Midbrain (tissue), 1 donor: ENCODE measurements at regions not wholly inside any gene's neighbourhood (a gene's known extent, or its start where the extent isn't known, plus 50 kb on each side); places are given as distances from the start of the nearest gene placed in this dataset.

Experiments used
- DNase-seq: peaks from one replicate; lab custom pipeline; 2025; lab: John Stamatoyannopoulos, UW

DNA sequence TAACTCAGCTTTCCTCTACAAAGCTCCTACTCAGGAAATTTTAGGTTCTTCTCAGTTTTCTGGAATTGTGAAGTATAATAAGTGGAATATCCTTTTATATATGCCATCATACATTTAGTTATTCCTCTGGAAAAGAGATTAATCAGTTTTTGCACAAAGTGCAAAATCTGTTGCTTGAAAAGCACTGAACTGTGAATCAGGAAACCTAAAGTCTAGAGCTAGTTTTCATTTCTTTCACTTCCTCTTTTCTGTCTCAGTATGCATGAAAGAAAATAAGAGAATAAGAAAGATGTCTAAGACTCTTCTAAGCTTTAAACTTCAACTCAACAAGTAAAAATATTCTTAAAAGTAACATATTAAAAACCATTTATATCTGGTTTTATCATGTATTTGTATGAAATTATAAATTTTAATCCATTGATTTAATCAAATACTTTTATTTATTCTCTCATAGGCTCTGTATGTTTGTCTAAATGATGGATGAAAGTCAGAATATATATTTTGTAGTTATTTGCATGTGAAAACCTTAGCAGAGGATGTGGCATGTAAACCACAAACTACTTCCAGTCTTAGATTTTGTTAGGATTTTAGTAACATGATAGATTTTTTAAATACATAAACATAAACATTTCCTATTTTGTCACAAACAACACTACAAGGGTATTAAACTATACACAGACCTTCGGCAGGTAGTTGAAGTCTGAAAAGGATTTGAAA, 1073.0 kb downstream of the XPNPEP1 start:
- no peak for DNase-seq

DNA sequence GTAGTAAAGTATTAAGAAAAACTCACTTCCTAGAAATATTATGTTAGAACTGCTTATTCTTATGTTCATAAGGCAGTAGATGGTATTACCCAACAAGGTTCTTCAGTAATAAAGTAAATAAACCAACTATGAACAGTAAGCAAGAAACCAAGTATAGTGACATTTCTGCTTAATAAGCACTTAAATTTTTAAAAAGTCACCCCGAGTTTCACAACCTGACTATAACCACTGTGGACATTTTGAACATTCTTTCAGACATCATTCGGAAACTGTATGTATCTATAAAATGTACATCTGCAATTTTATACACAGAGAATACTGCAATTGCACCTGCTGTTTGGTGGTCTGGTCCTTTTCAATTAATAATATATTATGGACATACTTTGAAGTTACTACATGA, 1073.6 kb downstream of the XPNPEP1 start:
- no peak for DNase-seq

DNA sequence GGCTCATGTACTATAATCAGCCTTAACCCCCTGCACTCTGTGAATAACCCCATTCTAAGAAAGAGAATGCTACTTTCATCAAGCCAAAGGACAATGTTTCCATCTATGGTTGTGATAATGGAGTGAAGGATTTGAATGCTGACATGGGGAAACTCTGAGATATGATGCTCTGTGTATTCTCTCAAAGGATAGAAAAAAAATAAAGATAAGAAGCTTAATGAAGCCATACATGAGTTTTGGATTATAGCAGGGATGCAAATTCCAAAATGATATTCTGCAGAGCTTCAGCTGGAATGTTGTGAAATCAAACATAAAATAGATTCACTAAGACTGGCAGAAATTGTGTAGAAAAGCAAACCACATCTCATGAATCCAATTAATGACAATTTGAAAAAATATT, 1074.1 kb downstream of the XPNPEP1 start:
- no peak for DNase-seq

DNA sequence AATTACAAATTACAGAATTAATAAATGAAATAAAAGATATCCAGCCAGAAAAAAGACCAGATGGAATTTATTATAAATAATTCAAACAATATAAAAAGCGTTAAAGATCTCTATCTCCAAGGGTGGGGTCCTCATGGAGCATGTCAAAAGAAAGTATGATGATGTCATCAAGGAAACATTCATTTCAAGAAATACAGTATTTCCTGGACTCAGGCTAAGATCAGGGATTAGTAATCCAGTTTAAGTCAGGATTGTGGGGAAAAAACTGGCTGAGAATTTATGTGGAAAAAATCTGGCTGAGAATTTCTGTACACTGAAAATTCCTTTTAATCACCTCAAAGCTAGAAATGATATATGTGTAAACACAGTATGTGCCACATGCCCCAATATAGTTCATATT, 1075.3 kb downstream of the XPNPEP1 start:
- no peak for DNase-seq

DNA sequence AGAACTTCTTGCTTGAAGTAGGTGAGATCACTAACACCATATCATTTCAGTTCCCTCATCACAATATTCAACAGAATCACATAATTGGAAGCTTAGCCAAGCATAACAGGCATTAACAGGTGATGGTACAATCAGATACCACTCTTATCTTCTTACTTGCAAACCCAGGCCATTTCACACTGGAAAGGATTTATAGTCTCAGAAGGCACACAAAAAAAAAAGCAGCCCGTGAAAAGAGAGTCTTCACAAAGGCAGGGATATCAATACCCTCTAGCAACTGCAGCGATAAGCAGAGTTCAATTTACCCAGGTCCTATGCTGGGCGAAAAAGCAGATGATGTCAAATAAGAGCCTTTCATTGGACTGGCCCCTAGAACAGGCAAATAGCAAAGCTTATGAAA, 1082.4 kb downstream of the XPNPEP1 start:
- no peak for DNase-seq

DNA sequence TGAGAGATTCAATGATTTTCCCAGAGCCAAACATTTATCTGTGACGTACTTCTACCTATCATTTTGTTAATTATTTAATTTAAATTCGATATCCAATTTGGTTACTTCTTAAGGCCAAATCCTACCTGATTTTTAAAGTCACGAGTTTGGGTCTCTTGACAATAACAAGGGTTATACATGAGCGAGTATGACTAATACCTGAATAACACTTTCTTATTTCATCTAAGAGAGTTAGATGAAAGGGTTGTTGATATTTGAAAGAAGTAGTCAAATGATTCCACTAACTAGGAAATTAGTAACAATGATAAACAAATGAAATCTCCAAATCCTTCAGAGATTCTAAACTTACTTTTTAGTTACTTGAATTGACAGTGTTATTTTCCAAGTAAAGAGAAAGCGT, 1086.9 kb downstream of the XPNPEP1 start:
- DNase-seq: no peak

DNA sequence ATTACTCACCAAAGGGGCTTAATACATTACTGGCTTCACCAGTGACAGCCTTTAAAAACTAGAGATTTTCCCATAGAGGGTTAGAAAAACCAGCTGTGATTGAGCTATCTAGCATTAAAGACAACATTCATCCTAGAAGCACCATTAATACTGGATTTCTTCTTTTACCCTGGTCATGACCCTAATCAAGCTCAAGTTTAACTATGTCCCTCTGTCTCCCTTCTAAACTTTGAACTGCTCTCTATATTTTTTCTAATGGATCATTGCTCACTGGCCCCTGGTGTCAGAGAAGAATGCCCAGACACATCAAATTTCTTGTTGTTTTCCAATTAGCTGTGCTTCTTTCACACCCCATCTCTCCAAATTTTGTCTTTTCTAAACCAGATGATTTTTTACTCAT, 1101.3 kb downstream of the XPNPEP1 start:
- no peak for DNase-seq

DNA sequence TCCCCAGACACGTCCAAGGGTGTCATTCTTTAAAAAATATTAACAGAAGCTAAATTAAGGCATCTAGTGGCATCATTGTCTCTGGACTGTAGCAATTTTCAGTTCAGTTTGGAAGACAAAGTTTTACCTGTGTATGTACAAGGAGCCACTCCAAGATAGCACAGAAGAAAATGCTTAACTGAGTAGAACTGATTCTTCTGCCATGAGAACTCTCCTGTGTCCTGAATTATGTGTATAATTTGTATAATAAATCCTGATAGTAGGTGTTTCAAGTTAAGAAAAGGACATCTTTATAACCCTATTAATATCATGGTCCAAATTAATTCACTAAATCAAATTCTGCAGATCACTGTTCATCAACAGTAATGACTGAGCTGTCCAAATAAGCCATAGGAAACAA, 1104.0 kb downstream of the XPNPEP1 start:
- DNase-seq: no peak

DNA sequence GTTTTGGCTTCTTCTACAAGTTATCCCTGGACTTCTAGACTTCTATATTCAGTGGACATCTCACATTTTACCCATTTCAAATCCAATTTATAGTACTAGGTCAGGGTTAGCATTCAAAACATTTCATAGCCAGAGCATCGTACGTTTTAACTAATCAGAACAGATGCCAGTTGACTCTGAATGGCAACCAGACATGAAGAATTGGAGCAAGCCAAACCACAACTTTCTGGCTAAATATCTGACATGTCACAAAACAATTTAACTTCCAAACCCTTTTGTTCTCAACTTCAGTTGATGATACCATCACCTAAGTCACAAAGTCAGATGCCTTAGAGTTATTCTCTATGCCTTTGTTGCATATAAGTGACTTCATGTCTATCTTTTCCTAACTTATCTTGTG, 1105.7 kb downstream of the XPNPEP1 start:
- DNase-seq: no peak

DNA sequence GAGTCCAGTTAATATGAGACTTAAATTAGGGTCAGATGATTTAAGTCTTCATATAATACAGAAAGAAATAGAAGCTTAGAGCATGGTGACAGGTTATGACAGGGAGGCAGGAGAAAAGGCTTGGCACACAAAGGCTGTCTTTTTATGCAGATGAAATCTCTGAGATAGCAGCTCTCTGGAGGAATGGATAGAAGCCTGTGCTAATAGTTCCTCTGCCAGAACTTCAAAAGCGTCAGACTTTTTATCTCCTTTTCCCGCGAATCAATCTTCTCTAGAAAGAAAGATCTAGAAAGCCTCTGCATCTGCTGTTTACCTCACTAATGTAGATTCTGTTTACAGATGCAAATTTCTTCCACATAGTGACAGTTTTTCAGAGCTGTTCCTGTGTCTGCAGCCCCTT, 1106.2 kb downstream of the XPNPEP1 start:
- DNase-seq: no peak

DNA sequence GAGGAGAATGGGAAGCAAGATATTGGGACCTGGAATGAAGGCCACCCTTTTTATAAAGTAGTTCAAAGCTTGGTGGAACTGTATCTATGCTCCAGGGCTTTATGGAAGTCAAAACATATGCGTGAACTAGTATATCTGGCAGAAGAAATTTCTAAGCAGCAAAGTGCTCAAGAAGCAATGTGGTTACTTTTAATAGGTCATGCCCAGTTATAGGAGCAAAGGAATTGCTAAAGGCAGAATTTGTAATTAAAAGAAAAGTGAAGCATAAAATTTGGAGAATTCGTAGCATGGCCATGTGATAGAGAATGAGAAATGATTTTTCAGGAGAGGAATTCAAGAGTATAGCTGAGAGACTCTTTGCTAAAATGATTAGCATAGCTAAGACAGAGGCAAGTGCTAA, 1110.4 kb downstream of the XPNPEP1 start:
- no peak for DNase-seq

DNA sequence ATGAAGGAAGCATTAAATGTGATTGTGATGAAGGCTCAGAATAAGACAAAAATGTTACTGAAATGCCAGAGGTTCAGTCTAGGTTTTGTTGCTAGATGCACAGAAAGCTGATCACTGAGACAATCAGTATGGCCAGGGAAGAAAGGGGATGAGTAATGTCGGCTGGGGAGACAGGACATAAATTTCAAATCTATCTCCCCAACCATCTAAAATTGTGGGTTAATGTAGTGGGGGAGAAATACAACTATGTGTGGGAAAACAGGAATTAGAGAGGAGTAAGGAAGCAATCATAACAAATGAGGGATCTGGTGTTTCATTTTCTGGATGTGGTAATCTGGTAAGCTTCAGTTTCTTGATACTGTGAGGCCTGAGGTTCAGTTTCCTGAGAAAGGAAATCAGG, 1111.0 kb downstream of the XPNPEP1 start:
- DNase-seq: no peak

DNA sequence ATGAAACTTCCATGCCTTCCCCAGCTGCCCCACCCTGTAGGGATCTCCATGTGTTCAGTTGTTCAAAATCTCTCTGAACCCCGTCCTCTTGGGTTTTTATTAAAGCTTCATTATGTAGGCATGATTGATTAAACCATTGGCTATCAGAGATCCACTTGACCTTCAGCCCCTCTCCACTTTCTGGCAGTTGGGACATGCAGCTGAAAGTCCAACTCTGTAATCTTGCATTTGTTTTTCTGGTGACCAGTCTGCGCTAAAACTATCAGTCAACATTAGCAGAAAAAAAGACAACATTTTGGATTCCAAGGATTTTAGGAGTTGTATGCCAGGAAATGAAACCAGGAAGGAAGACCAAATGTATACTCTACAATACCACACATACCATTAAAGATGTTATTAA, 1115.1 kb downstream of the XPNPEP1 start:
- DNase-seq: no peak

DNA sequence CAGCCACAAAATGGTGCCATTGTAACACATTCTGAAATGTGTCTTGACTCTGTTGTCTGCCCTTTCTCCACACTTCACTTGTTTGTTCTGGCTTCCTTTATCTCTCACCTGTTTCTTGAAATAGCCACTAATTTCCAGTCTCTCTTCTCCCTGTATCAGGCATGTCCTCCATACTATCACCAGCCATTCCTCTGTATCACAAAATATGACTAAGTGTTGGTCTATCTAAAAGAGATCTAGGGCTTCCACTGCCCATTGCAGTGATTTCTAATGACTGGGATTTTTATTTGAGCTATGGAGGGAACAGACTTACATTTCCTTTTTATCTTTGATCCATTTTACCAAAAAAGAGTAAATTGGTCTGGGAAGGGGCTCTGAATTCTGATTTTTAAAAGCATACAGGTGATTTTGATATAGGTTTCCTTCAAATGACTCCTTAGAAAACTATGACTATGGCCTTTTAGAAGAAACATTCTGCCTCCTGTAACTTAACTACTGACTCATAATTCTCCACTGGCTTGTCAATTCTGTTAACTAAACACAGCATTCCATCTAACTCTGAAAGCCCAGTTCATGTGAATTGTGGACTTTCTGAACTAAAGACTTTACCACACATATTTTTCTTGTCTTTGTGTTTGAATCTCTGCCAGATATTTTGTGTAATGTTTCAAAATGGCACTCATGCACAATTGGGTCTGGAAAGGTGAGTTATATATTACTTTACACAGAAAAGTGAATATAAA, 1121.4 kb downstream of the XPNPEP1 start:
- no peak for DNase-seq

DNA sequence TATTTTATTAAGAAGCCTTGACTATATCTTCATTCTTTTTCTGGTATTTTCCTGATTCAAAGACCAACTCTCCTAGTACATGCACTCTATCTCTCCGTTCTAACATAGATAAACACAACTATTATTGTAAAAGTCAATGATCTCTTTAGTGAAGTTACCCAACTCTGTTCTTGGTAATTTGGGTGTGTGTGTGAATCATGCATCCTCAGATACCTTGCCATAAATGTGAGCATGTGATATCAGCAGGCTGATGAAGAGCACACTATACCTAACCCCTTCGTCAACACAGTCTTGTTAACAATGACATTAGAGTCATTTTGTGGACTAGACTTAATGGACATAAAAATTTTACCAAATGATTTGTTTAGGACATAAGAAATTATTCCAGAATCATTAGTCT, 1122.1 kb downstream of the XPNPEP1 start:
- no peak for DNase-seq

DNA sequence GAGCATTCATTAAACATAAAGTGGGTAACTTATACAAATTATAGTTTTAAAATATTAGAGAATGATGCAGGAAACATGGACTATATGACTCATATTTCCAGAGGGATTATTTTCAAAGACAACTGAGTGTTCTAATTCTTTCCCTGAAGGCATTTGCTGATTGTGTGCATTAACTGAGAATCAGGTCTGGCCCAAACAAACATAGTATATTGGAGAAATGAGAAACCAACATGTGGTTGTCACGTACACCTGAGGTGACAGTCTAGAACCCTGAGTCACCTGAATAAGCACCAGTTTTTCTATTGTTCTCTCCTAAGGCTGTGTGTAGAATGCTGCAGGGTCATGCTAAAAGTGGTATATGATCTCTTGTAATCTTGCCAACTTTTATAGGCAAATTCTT, 1125.7 kb downstream of the XPNPEP1 start:
- DNase-seq: no peak

DNA sequence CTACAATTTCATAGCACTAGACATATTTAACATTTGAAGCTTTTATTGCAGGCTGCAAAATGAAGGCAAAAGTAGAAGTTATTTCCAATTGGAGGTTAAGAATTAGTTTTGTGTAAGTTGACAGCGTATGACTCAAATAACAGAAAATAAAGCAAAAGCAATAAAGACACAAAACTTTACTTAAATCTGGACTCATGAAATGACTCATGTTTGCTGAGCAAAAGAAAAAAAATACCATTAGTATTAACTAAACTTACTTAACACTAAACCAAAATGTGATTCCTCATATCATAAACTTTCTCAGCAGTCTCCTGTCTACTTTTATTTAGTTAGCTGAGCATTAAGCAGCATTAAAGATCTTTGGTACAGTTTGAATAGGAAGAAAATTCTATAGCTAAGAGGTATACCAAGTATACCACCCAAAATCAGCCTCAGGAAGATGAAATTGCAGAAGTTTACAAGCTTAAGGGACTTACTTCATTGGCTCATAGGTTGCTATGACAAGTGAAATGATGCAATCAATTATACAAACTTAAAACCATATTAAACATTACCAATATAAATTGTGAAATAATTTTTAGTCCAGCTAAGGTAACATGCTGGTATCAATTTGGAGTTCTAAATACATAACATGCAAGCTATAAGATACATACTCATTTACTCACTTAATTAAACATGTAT, 1131.4 kb downstream of the XPNPEP1 start:
- DNase-seq: no peak

DNA sequence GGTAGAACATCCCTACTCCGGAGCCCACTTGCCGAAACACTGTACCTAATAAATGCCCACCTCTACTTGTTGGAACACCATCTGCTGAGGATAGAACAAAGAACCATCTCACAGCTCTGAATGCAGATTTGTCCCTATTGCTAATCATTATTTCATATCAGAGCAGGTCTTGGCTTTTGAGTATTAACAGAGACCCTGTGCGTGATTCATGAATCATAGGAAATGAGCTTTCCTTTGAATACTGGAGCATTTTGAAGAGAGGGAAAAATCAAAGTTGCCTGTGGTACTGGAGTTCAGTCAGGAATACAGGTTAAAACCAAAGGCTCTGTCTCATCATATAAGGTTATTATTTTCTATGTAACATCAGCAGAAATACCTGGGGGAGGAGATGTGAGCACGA, 1132.3 kb downstream of the XPNPEP1 start:
- DNase-seq: no peak

DNA sequence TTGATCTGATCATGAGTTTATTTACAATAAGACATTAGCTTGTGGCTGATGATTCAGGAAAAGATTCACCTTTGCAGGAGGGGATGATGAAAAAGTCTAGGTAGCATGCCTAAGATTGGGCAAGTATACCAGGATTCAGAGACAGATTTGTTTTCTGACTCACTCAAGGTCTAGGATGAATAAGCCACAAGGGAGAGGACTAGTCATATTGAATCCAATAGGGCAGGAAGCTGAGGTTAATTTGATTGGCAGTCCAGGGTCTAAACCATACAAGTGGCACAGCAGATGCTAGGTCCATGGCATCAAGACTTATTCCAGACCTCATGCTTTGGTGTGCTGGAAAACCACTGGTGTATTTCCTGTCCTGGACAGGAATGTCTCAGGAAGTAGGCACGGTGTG, 1133.4 kb downstream of the XPNPEP1 start:
- DNase-seq: no peak

DNA sequence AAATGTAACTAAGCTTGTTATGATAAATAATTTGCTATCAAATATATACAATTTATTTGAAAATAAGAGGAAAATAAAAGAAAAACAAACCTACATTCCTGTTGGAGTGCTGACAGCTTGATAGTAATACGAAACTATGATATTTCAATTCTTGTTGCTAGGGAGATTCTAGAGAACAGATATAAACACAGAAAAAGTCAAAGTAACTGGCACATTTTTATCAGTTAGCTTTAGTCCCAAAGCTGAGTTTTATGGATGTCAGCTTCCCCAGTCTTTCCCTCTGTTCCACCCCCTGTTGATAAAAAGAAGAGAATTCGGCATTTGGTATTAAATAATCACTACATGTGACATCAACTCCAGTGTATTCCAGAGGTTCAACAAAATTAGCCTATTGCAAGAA, 1134.0 kb downstream of the XPNPEP1 start:
- no peak for DNase-seq

DNA sequence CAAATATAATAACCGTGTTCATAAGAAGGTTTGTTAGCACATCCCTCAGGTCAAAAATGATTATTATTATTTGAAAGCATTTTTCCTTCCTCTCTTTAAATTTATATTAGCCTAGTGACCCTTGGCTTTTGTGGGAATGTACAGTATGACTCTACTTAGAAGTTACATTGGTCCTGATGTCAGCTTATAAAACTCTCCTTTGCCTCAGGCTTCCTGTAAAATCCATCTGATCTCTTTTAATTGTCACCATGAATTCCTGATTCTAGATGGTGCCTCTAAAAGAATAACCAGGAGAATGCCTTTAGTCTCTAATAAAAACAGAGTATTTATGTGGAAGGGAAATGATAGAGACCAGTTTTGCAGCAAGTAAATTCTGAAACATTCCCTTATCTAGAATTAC, 1134.4 kb downstream of the XPNPEP1 start:
- no peak for DNase-seq

DNA sequence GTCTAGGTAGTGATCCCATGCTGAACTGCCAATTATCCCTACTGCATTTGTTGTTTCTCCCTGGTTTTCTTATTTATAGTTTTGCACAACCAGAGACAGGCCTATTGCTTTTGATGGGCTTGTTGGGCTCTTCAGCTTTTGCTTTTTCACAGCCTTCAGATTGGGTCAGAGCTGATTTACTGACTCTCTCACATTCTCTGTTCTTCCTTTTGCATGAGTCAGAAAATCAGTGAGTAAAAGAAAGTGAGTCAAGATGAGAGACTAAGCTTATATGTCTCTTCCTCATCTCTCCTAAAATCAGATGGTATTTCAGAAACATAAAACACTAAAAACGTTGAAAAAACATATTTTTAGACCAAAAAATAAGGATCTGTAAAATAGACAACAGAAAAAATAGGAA, 1135.4 kb downstream of the XPNPEP1 start:
- DNase-seq: no peak

DNA sequence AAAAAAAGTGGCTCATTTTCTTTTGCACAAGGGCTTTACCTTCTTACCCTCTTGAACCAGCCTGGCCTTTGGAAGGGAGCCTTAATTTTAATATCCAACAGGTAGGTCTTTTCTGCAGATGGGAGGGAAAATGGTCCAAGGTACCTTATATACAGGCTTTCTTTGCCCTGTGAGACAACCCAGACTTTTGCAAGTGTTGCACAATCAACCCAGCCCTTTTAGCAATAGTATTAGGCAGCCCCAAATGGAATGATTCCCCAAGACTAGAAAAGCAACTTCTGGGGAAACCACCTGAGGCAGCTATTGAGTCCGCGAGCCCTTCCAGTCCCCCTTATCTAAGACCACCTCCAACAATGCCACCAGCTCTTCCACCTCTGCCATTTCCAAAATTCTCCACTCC, 1138.3 kb downstream of the XPNPEP1 start:
- DNase-seq: no peak
